GM21619 (cell line): ENCODE measurements at regions not wholly inside any gene's neighbourhood (a gene's known extent, or its start where the extent isn't known, plus 50 kb on each side); places are given as distances from the start of the nearest gene placed in this dataset.

ENCODE experiments used
- ATAC-seq: cut with Tn5 transposase; IDR thresholded peaks from one replicate; pipeline ENCODE4 v1.9.1; 2021; ENCODE audit not compliant: unreplicated experiment

- no peak for ATAC-seq
Observed at GRCh38 chr18:40415176-40415791, 1539.8 kb upstream of the PIK3C3 start.

GRCh38 chr18:40414155-40414754 is 1540.8 kb upstream of the PIK3C3 start:
- ATAC-seq, result no peak

- ATAC-seq, result no peak
Observed at GRCh38 chr18:40413160-40413559, 1541.9 kb upstream of the PIK3C3 start.

- no peak for ATAC-seq
Observed at GRCh38 chr18:40412410-40412809, 1542.6 kb upstream of the PIK3C3 start.

GRCh38 chr18:40407909-40408308 is 1547.1 kb upstream of the PIK3C3 start:
- no peak for ATAC-seq

DNA sequence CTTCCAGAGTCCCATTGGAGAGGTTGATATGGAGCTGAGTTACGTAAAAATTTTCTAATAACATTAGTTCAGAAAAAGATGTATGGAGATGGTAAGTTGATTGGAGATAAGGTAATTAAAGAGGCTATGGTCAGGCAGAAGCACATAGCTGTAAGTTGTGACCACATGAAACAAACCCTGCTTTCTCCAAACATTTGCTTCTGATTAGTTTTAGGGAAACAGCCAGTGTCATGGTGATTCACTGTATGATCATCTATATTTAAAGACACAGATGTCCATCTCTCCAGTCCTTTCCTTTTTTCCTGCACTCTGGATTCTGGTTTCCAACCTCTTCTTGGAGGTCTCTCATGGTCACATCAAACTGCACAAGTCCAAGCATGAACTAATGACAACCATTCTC is 1550.8 kb upstream of the PIK3C3 start:
- no peak for ATAC-seq

- no peak for ATAC-seq
Observed at GRCh38 chr18:40402052-40402451, 1553.0 kb upstream of the PIK3C3 start.

GRCh38 chr18:40388121-40388520 is 1566.9 kb upstream of the PIK3C3 start:
- no peak for ATAC-seq

- ATAC-seq, result no peak
Observed at GRCh38 chr18:40387130-40387787, 1567.8 kb upstream of the PIK3C3 start.

DNA sequence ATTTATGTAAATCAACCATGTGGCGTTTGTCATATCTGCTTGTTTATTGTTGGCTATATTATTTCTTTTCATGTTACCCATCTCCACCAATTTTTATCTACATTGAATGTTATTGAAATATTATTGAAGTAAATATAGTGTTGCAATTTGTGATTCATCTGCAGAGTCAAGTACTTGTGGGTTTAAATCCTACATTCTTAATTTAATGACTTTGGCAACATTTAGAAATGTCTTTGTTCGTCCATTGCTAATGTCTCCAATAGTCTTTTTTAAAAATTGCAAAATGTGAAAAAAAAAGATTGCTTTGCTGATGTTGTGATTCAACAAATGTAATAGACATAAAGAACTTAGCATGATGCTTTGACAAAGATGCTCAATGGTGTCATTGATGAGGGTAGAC is 1572.8 kb upstream of the PIK3C3 start:
- ATAC-seq, result no peak

- ATAC-seq, result no peak
Observed at GRCh38 chr18:40380686-40381439, 1574.2 kb upstream of the PIK3C3 start.

DNA sequence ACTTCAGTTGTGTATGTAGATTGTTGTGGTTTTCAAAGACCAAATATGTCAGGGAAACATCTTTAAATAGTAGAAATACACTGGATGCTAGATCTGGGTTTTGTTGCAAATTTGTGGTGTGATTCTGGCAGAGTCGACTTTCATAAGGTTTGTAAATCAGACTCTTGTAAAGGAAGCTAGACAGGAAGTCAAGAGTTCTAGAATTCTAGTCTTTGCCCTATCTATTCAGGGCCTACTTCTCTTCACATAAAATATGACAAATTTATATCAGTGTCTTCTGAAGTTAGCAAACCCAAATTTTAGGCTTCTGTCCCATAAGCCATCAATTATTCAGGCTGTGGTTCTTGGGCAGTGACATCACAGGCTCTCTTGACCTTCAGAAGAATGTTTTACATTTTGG is 1579.2 kb upstream of the PIK3C3 start:
- no peak for ATAC-seq

GRCh38 chr18:40371673-40372072 is 1583.4 kb upstream of the PIK3C3 start:
- ATAC-seq, result no peak

- ATAC-seq, result no peak
Observed at GRCh38 chr18:40367576-40367975, 1587.5 kb upstream of the PIK3C3 start.

DNA sequence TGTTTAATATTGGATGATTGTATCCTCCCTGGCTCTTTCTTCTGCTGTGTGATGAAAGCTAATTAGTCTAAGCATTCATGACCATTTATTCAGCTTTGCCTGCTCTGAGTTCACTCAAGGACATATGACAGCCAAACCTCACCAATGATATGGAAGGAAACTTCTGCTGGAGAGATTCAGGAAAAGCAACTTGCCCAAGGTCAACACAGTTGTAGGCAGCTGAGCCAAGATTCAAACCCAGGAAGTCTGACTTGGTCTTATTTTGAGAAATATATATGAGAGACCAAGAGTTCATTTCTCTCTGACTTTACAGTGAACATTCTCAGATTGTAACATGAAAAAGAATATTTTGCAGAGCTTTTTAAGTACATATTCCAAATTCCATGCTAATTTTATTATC is 1588.5 kb upstream of the PIK3C3 start:
- ATAC-seq, result no peak

GRCh38 chr18:40365526-40365925 is 1589.5 kb upstream of the PIK3C3 start:
- no peak for ATAC-seq

DNA sequence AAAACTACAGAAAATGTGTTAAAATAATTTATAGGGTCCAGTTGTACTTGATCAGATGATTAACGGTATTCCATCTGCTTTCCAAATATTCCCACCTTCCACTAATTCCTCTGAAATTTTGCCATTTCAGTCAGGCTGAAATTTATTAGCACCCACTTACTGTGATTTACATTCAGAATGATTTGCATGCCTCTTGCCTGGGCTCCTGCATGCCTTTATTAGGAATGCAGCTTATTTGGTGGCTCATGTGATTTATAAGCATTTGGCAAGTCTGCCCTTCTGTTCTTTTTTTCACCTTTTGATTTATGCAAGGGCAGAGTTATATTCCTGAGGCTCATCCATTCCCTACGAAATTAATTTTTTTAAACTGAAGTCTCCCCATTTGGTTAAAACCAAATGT is 1594.5 kb upstream of the PIK3C3 start:
- ATAC-seq, result no peak

GRCh38 chr18:40357536-40357935 is 1597.5 kb upstream of the PIK3C3 start:
- no peak for ATAC-seq

DNA sequence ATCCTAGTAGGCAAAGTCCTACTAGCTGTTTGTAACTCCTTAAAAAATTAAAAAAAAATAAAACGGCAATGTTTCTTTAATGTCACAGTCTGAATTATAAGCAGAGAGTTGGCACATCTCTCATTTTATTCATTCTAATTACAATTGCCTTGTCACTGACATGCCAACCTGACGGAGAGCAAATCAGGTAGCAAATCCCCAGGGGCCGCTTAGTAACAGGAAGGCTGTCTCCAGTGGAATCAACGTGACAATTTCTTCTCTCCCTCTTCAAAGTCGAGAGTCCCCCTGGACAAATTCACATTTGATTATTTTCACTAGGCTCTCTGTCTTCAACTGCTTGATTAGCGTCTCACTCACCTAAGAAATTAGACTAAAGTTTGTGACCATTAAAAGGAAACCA is 1598.9 kb upstream of the PIK3C3 start:
- no peak for ATAC-seq

GRCh38 chr18:40355726-40356125 is 1599.3 kb upstream of the PIK3C3 start:
- no peak for ATAC-seq

- no peak for ATAC-seq
Observed at GRCh38 chr18:40348196-40348595, 1606.8 kb upstream of the PIK3C3 start.

- no peak for ATAC-seq
Observed at GRCh38 chr18:40347261-40347660, 1607.8 kb upstream of the PIK3C3 start.
